HG03135 (cell line): ENCODE measurements at regions not wholly inside any gene's neighbourhood (a gene's known extent, or its start where the extent isn't known, plus 50 kb on each side); places are given as distances from the start of the nearest gene placed in this dataset.

Experiments used
- ATAC-seq: cut with Tn5 transposase; IDR thresholded peaks from one replicate; pipeline ENCODE4 v1.9.1; 2021; ENCODE audit warnings: mild to moderate bottlenecking, moderate library complexity; ENCODE audit not compliant: unreplicated experiment

DNA sequence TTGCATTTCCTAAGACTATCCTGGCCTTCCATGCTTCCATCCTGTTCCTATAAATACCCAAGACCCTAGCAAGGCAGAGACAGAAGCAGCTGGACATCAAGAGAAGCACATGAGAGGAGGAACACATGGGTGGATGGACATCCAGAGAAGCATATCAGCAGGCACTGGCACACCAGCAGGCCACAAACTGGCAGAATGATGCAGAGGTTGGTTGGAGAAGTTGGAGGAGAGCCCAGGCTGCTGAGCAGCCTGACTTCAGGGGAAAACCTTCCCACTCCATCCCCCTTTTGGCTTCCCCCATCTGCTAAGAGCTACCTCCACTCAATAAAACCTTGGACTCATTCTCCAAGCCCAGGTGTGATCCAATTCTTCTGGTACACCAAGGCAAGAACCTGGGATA, 332.5 kb downstream of the FRK start:
- ATAC-seq = no peak

DNA sequence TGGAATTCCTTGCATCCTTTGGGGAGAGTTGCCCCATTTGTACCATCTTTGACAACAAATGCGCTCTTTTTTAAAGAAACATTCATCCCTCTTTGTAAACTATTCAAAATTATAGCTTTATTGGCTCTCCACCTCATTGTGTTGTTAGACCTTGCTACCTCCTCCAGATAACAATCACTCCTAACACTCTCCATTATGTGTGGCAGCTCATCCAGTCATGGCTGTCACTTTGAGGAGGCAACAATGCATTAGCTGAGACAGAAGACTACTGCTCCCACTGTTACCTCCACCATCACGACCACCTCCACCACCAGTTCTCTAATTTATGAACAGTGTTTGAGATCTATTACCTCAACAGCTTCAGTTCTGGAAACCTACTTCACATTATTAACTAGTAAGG, 339.1 kb downstream of the FRK start:
- no peak for ATAC-seq

DNA sequence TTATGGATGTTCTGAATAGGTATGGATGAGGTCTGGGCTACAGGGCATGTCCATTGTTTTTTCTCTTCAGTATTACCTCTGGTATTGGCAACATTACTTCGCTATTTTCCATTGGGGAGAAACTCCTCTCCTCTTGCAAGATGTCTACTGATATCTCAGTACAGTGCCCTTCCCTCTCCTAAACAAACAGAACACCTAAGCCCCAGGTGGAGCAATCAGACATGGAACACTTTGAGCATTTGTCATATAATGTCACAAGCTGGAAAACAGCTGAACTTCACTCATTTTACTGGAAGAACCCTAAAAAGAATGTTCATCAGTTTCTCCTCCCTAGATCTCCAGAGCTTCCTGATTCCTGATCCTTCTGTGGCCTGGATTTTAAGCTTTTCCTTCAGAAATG, 339.8 kb downstream of the FRK start:
- ATAC-seq = no peak

DNA sequence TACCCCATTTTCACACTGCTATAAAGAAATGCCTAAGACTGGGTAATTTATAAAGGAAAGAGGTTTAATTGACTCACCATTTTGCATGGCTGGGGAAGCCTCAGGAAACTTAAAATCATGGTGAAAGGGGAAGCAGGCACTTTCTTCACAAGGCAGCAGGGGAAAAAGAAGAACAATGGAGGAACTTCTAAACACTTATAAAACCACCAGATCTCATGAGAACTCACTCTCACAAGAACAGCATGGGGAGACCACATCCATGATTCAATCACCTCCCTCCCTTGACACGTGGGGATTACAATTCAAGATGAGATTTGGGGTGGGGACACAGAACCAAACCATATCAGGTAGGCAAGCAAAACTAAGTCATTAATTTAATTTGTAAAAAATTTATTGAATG, 343.2 kb downstream of the FRK start:
- ATAC-seq = peak; percentile 46

DNA sequence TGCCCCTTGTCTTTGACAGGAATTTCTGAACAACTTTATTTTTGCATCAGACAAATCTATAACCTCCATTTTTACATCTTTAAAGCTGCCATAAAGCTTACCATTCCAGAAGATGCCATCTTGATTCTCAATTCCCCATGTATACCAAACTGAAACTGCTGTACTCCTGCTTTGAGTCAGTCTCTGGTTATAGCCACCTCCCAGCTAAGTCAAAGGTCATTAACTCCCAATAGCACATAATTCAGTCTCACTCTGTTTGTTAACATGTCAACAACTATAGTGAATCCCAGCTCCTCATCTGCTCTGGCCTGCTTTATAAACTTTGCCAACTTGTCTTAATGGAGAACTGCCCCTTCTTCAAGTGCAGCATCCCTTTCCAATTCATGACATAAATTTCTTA, 343.6 kb downstream of the FRK start:
- peak; percentile 98 for ATAC-seq

GRCh38 chr6:115712291-115712961, 348.3 kb downstream of the FRK start:
- no peak for ATAC-seq

- no peak for ATAC-seq
Observed at GRCh38 chr6:115708850-115709249, 351.8 kb downstream of the FRK start.

- no peak for ATAC-seq
Observed at GRCh38 chr6:115706981-115707380, 353.7 kb downstream of the FRK start.

DNA sequence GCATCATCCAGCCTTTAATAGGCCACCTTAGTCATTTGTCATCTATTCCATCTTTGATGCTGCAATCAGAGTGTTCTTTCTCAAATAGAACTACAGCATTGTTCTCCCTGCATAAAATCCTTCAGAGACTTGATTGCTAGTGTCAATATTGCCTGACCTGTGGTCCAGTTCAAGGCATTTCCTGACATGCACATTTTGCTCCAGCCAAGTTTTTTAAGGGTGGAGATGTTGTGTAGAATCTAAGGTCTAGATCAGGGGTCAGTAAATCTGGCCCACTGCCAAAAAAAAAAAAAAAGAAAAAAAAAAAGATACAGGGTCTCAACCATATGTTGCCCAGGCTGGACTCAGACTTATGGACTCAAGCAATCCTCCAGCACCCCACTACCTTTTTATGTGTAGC, 354.4 kb downstream of the FRK start:
- no peak for ATAC-seq

- no peak for ATAC-seq
Observed at GRCh38 chr6:115704028-115704427, 356.7 kb downstream of the FRK start.

GRCh38 chr6:115691433-115691832, 369.3 kb downstream of the FRK start:
- ATAC-seq = no peak

GRCh38 chr6:115690854-115691253, 369.8 kb downstream of the FRK start:
- no peak for ATAC-seq

DNA sequence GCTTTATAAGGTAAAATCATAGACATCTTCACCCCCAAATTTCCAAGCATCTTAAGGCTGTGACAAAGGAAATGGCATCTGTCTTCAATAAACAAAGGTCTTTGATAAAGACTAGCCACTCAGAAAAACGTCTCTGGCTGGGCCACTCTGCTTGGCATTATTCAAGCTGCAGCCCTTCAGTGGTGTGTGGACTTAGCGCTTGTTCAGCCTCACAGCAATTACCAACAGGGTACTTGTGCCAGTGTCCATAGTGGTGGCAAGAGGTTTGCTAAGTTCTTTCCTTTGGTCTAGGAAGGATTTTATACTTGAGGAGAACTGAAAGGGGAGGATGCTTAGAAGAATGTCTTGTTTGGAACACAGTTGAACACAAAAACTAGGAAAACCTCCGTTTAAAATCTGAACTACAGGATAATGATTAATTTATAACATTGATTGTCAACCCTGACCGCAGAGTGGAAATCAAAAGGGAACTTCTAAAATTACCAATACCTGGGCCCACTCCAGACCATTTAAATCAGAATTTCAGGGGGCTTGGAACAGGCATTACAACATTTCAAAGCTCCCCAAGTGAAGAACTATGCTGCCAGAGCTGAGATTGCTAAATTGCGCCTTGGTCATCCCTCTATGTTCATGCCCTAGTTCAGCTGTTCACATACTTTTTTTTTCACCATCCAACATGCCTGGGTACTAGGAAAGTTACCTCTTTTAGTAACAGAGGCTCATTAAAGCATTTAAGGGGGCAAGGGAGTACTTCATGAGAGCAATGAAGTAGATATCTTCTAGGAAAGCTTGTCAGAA, 378.5 kb downstream of the FRK start:
- ATAC-seq = no peak

DNA sequence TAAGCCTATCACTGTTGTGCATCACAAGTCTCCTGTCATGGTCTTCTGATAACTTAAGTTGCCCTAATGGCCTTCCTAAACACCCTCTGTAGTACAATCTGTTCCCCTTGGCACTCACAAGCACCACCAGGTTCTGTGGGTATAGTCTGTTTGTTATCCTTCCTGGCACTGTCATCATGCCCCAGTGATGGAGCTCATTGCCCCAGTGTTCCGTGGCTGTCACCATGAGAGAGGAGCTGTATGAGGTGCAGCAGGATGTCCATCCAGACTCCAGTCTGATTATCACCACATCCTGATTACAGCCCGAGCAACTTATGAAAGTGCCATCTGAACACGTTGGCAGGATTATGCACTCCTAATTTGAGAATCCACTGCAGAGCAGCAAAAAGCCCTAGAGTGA, 380.1 kb downstream of the FRK start:
- no peak for ATAC-seq

- ATAC-seq = no peak
Observed at GRCh38 chr6:115677198-115677597, 383.5 kb downstream of the FRK start.

DNA sequence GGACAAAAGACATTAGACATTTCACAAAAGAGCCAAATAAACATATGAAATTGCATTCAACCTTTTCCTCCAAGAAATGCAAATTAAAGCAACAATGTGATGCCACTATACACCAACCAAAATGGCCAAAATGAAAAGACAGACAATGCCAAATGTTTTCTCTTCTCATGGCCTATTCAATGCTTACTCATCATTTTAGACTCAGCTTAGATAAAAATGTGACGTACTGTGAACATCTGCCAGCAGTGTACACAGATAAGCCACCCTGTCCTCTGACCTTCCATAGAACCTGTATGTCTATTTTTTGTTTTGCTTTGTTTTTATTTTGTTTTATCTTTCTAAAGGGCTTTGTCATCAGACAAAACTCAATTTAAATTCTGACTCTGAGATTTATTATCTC, 385.2 kb downstream of the FRK start:
- ATAC-seq = no peak

GRCh38 chr6:115668781-115669180, 391.9 kb downstream of the FRK start:
- no peak for ATAC-seq

- ATAC-seq = no peak
Observed at GRCh38 chr6:115668211-115668610, 392.5 kb downstream of the FRK start.

- no peak for ATAC-seq
Observed at GRCh38 chr6:115667478-115668026, 393.1 kb downstream of the FRK start.

DNA sequence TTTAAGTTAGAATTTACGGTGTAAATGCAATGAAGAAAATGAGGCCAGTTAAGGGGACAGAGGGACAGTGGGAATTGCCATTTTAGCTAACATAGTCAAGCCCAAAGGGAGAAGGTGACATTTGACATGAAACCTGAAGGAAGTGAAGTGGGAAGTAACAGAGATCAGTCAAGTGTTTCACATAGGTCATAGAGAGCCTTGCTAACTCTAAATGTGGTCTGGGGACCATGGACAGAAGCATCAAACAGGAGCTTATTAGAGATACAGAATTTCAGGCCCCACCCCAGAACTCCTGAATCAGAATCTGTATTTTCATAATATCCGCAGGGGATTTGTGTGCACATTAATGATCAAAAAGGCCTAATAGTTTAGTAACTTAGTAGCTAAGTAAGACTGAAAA, 393.7 kb downstream of the FRK start:
- no peak for ATAC-seq

DNA sequence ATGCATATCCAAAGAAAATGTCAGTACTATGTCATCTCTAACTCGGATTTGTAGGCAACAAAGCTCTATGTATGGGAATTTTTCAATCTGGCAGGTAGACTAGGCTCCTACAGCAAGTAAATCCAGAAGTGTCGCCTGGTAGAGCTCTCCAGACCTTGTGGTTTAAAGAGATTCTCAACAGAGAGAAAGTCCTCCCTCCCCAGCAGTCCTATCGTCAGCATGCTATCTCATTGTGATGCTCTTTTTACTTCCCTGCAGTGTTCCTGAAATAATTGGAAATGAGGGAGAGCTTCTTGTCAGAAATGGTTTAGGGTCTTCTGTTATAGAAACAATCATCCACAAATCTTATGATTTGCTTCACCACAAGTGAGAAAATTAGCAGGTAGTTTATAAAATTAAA, 395.4 kb downstream of the FRK start:
- no peak for ATAC-seq

GRCh38 chr6:115663681-115664080, 397.0 kb downstream of the FRK start:
- no peak for ATAC-seq
